H9 (cell line): ENCODE measurements at regions not wholly inside any gene's neighbourhood (a gene's known extent, or its start where the extent isn't known, plus 50 kb on each side); places are given as distances from the start of the nearest gene placed in this dataset.

Experiments
- DNase-seq: peaks from one replicate; pipeline ENCODE4 v3.0.0-alpha.2; 2017
- H2AFZ ChIP-seq: one replicate; pipeline ENCODE4 v1.6.1; 2013; ENCODE audit warnings: mild to moderate bottlenecking, low read length, control low read depth, moderate library complexity
- H2AK5ac ChIP-seq: 2 replicates; pipeline ENCODE4 v1.6.1; 2013; ENCODE audit warnings: low read length, control low read depth, mixed read lengths; ENCODE audit not compliant: insufficient read length
- H2BK120ac ChIP-seq: one replicate; pipeline ENCODE4 v1.6.1; 2013; ENCODE audit warnings: low read depth, mild to moderate bottlenecking, low read length, control low read depth, inconsistent platforms; ENCODE audit not compliant: poor library complexity, severe bottlenecking
- H2BK12ac ChIP-seq: 2 replicates; pipeline ENCODE4 v1.6.1; 2013; ENCODE audit warnings: low read length, control low read depth, mixed read lengths, low read depth; ENCODE audit not compliant: insufficient read length
- H2BK15ac ChIP-seq: 2 replicates; pipeline ENCODE4 v1.6.1; 2013; ENCODE audit warnings: low read depth, low read length, control low read depth
- H2BK20ac ChIP-seq: one replicate; pipeline ENCODE4 v1.6.1; 2013; ENCODE audit warnings: low read depth, mild to moderate bottlenecking, low read length, control low read depth, inconsistent platforms; ENCODE audit not compliant: poor library complexity, severe bottlenecking
- H2BK5ac ChIP-seq: 2 replicates; pipeline ENCODE4 v1.6.1; 2013; ENCODE audit warnings: low read length, control low read depth, mixed read lengths; ENCODE audit not compliant: insufficient read length
- H3K14ac ChIP-seq: 2 replicates; pipeline ENCODE4 v1.6.1; 2013; ENCODE audit warnings: low read length, control low read depth; ENCODE audit not compliant: insufficient read depth
- H3K18ac ChIP-seq: 2 replicates; pipeline ENCODE4 v1.6.1; 2013; ENCODE audit warnings: low read depth, mild to moderate bottlenecking, mixed read lengths, low read length, control low read depth; ENCODE audit not compliant: insufficient read length
- H3K23ac ChIP-seq: 2 replicates; pipeline ENCODE4 v1.6.1; 2013; ENCODE audit warnings: low read length, control low read depth, mixed read lengths, low read depth; ENCODE audit not compliant: insufficient read length
- H3K23me2 ChIP-seq: 2 replicates; pipeline ENCODE4 v1.6.1; 2013; ENCODE audit warnings: low read depth, mild to moderate bottlenecking, mixed read lengths, low read length, control low read depth; ENCODE audit not compliant: insufficient read length, poor library complexity, severe bottlenecking
- H3K27ac ChIP-seq: 2 replicates; pipeline ENCODE4 v1.5.1; 2013; ENCODE audit warnings: low read length, control low read depth, mixed read lengths, low read depth; ENCODE audit not compliant: insufficient read length
- H3K27me3 ChIP-seq: 2 replicates; pipeline ENCODE4 v1.6.1; 2013; ENCODE audit warnings: low read length, control low read depth, inconsistent platforms; ENCODE audit not compliant: insufficient read depth
- H3K4ac ChIP-seq: 2 replicates; pipeline ENCODE4 v1.6.1; 2013; ENCODE audit warnings: low read depth, mild to moderate bottlenecking, control low read depth, inconsistent platforms, low read length, moderate library complexity
- H3K4me1 ChIP-seq: 2 replicates; pipeline ENCODE4 v1.6.1; 2013; ENCODE audit warnings: low read length, control low read depth, inconsistent platforms; ENCODE audit not compliant: insufficient read depth
- H3K4me2 ChIP-seq: 2 replicates; pipeline ENCODE4 v1.6.1; 2013; ENCODE audit warnings: low read length, control low read depth, mixed read lengths; ENCODE audit not compliant: insufficient read length, insufficient read depth
- H3K56ac ChIP-seq: 2 replicates; pipeline ENCODE4 v1.6.1; 2013; ENCODE audit warnings: low read depth, mild to moderate bottlenecking, mixed read lengths, low read length, control low read depth; ENCODE audit not compliant: insufficient read length
- H3K79me1 ChIP-seq: 2 replicates; pipeline ENCODE4 v1.6.1; 2013; ENCODE audit warnings: low read depth, mild to moderate bottlenecking, moderate library complexity, low read length, control low read depth, inconsistent platforms; ENCODE audit not compliant: insufficient read depth, poor library complexity, severe bottlenecking
- H3K79me2 ChIP-seq: 2 replicates; pipeline ENCODE4 v1.6.1; 2013; ENCODE audit warnings: low read length, control low read depth, inconsistent platforms; ENCODE audit not compliant: insufficient read depth
- H3K9ac ChIP-seq: 2 replicates; pipeline ENCODE4 v1.6.1; 2013; ENCODE audit warnings: low read length, control low read depth, mixed read lengths; ENCODE audit not compliant: insufficient read length; ENCODE audit errors: extremely low read depth
- H3K9me3 ChIP-seq: one replicate; pipeline ENCODE4 v1.6.1; 2013; ENCODE audit warnings: low read depth, low read length, inconsistent platforms; ENCODE audit not compliant: control insufficient read depth
- H3T11ph ChIP-seq: one replicate; pipeline ENCODE4 v1.6.1; 2013; ENCODE audit warnings: mild to moderate bottlenecking, low read length, control low read depth, inconsistent platforms
- H4K20me1 ChIP-seq: one replicate; pipeline ENCODE4 v1.6.1; 2013; ENCODE audit not compliant: control insufficient read depth, insufficient read length, insufficient read depth
- H4K5ac ChIP-seq: 2 replicates; pipeline ENCODE4 v1.6.1; 2013; ENCODE audit warnings: low read depth, mild to moderate bottlenecking, mixed read lengths, low read length, control low read depth; ENCODE audit not compliant: insufficient read length
- H4K8ac ChIP-seq: replicated peaks from 2 replicates; pipeline ENCODE4 v1.6.1; 2013; ENCODE audit warnings: low read length, control low read depth, mixed read lengths, low read depth; ENCODE audit not compliant: insufficient read length
- H4K91ac ChIP-seq: 2 replicates; pipeline ENCODE4 v1.6.1; 2013; ENCODE audit warnings: low read depth, mild to moderate bottlenecking, moderate library complexity, mixed read lengths, low read length, control low read depth; ENCODE audit not compliant: insufficient read length
- H3K27ac Mint-ChIP-seq, 3 experiments: 2 replicates in 2 of 3; 3 replicates in 1 of 3; pipeline ENCODE4 v1.8.0; 2020 to 2021; ENCODE audit warnings: mixed read lengths in 3 of 3, mild to moderate bottlenecking in 1 of 3, moderate library complexity in 1 of 3
- H3K27me3 Mint-ChIP-seq: 2 replicates; pipeline ENCODE4 v1.8.0; 2021; ENCODE audit warnings: low read depth, mild to moderate bottlenecking, moderate library complexity, mixed read lengths
- H3K36me3 Mint-ChIP-seq, 3 experiments: 2 replicates in 2 of 3; 3 replicates in 1 of 3; pipeline ENCODE4 v1.8.0; 2020 to 2021; ENCODE audit warnings: low read depth in 3 of 3, mixed read lengths in 3 of 3; ENCODE audit not compliant: insufficient read depth in 1 of 3
- H3K4me1 Mint-ChIP-seq, 2 experiments: 2 replicates each; pipeline ENCODE4 v1.8.0; 2020; ENCODE audit warnings: mixed read lengths in 2 of 2
- H3K4me3 Mint-ChIP-seq, 2 experiments: 2 replicates in 1 of 2; 3 replicates in 1 of 2; pipeline ENCODE4 v1.8.0; 2020 to 2021; ENCODE audit warnings: mild to moderate bottlenecking in 2 of 2, mixed read lengths in 2 of 2, moderate library complexity in 1 of 2
- H3K9me3 Mint-ChIP-seq, 2 experiments: 2 replicates in 1 of 2; 3 replicates in 1 of 2; pipeline ENCODE4 v1.8.0; 2020; ENCODE audit warnings: mild to moderate bottlenecking in 2 of 2, mixed read lengths in 2 of 2, moderate library complexity in 1 of 2
- WGBS: extraction: QIAGEN DNeasy Blood & Tissue Kit; methylation state at CpG from one replicate; pipeline ENCODE4 v1.1.7; 2013; ENCODE audit warnings: missing lambda C conversion rate, low lambda C conversion rate, mixed read lengths; ENCODE audit not compliant: insufficient read length; ENCODE audit errors: extremely low coverage; 5-methylcytosine and 5-hydroxymethylcytosine counted together
- TF ChIP-seq, protein P1 (sequence below): fragments of 200-600 bp; sonication (generic); conservative IDR thresholded peaks from 3 replicates; pipeline ENCODE4 v1.8.0; 2021; ENCODE audit warnings: antibody characterized with exemption, mild to moderate bottlenecking

DNA sequence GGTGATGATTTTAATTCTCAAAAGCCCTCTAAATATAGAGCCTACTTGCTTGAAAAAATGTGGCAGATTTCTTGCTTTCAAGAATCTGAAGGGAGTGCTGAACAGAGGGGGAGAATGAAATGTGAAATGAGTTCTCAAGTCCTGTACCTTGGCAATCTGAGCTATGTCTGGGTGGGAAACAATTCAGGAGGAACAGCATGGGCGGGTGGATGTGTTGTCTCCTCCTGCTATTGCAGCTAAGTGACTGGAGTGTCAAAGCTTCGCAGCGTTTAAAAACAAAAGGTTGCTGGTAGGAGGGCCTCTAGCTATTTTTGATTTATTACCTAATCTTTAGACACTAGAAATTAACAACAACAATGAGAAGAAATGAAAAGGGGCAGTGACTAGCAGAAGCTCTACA lies 102.5 kb upstream of the ARG1 start:
- Histone ChIP-seq H2AFZ (no peak overlapping the region), H4K8ac (no peak overlapping the region)
- H3K27me3 Mint-ChIP-seq: no peaks in the 10 kb centered on the region

More for the DNA sequence above, 102.5 kb upstream of the ARG1 start:
- Histone ChIP-seq H3K4me1 (no peaks in the 10 kb centered on the region), H3K9ac (no peak overlapping the region), H2AK5ac (no peak overlapping the region), H3K27ac (no peak overlapping the region), H3K4ac (no peak overlapping the region), H3K14ac (no peak overlapping the region), H4K20me1 (no peaks in the 10 kb centered on the region), H3T11ph (no peak overlapping the region), H3K79me1 (no peaks in the 10 kb centered on the region), H2BK5ac (no peak overlapping the region), H3K18ac (no peak overlapping the region), H3K9me3 (no peaks in the 10 kb centered on the region), H2BK15ac (no peak overlapping the region), H3K56ac (no peak overlapping the region), H3K23me2 (no peaks in the 10 kb centered on the region), H2BK20ac (no peak overlapping the region), H2BK120ac (no peak overlapping the region), H3K27me3 (no peaks in the 10 kb centered on the region; the same call in 1 of the 2 replicates), H3K4me2 (no peak overlapping the region), H2BK12ac (no peak overlapping the region), H3K79me2 (no peaks in the 10 kb centered on the region), H4K5ac (no peak overlapping the region), H4K91ac (no peak overlapping the region), H3K23ac (no peak overlapping the region)
- Mint-ChIP-seq H3K9me3 (peaks cover 11 to 16% of the 10 kb centered on the region in 2 experiments), H3K36me3 (peaks cover 8 to 14% (median 12%) of the 10 kb centered on the region in 3 experiments; a peak in 6 of 7 replicates), H3K4me1 (peaks cover 0 to 5% of the 10 kb centered on the region in 2 experiments; a peak in 1 of 4 replicates), H3K27ac (no peak overlapping the region), H3K4me3 (no peak overlapping the region)
- TF ChIP-seq, protein P1, sequence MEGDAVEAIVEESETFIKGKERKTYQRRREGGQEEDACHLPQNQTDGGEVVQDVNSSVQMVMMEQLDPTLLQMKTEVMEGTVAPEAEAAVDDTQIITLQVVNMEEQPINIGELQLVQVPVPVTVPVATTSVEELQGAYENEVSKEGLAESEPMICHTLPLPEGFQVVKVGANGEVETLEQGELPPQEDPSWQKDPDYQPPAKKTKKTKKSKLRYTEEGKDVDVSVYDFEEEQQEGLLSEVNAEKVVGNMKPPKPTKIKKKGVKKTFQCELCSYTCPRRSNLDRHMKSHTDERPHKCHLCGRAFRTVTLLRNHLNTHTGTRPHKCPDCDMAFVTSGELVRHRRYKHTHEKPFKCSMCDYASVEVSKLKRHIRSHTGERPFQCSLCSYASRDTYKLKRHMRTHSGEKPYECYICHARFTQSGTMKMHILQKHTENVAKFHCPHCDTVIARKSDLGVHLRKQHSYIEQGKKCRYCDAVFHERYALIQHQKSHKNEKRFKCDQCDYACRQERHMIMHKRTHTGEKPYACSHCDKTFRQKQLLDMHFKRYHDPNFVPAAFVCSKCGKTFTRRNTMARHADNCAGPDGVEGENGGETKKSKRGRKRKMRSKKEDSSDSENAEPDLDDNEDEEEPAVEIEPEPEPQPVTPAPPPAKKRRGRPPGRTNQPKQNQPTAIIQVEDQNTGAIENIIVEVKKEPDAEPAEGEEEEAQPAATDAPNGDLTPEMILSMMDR: no peak
- DNase-seq: no peak
- no CpG with 5 or more reads among the region's 3 CpGs for WGBS
